HG02571 (cell line): ENCODE measurements at regions not wholly inside any gene's neighbourhood (a gene's known extent, or its start where the extent isn't known, plus 50 kb on each side); places are given as distances from the start of the nearest gene placed in this dataset.

Experiments
- ATAC-seq: cut with Tn5 transposase; IDR thresholded peaks from one replicate; pipeline ENCODE4 v1.9.1; 2021; ENCODE audit warnings: mild to moderate bottlenecking, moderate library complexity; ENCODE audit not compliant: unreplicated experiment

- no peak for ATAC-seq
These were observed 111.2 kb downstream of the LRRC70 start for GRCh38 chr5:62689599-62690368.

DNA sequence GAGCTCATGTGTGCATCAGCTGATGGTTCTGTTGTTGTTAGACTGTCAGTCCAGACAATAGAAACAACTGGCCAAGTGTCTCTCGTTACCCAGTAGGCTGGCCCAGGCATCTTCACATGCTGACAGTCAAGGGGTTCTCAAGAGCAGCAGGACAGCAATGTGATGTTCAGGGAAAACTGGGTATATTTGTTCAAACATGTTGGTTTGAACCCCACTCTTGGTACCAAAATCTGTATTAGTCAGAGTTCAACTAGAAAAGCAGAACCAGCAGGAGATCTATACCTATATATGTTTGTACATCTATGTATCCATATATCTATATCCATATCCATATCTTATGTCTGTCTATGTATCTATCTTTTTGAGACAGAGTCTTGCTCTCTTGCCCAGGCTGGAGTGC lies 108.1 kb downstream of the LRRC70 start:
- ATAC-seq, result no peak

DNA sequence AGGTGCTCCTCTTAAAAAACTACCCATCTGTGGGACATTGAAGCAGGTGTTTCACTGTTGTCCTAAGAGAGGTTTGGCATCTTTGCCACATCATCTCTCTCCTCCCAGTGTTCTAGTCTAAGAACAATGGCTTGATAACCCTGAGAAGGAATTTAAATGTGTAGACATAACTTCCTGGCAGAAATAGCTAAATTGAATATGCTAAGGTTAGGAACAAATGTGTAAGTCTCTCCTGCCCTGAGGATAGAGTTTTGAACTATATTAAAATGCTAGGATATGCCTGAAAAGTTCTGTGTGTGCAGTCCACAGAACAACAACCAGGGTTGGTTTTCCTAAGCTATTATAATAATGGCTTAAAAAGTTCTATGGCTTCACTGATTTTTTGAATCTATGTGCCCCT lies 106.6 kb downstream of the LRRC70 start:
- ATAC-seq, result no peak

GRCh38 chr5:62684310-62684709 lies 105.7 kb downstream of the LRRC70 start:
- no peak for ATAC-seq

DNA sequence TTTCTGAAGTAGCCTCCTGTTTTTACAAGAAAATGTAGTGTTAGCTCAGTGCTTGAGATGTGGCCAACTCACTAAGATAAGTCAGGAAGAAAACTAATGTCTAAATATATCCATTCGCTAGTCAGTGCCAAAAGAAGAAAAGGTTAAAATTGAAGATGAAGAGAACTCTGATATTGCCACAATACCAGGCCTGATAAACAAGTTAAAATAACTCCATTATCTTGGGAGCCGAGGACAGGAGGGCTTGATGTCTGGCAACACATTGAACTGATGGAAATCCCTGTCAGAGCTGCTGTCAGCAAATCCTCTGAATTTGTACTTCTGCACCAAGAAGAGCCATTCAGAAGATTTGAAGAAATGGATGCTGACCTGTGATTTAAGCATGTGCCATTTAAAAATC lies 103.4 kb downstream of the LRRC70 start:
- no peak for ATAC-seq

DNA sequence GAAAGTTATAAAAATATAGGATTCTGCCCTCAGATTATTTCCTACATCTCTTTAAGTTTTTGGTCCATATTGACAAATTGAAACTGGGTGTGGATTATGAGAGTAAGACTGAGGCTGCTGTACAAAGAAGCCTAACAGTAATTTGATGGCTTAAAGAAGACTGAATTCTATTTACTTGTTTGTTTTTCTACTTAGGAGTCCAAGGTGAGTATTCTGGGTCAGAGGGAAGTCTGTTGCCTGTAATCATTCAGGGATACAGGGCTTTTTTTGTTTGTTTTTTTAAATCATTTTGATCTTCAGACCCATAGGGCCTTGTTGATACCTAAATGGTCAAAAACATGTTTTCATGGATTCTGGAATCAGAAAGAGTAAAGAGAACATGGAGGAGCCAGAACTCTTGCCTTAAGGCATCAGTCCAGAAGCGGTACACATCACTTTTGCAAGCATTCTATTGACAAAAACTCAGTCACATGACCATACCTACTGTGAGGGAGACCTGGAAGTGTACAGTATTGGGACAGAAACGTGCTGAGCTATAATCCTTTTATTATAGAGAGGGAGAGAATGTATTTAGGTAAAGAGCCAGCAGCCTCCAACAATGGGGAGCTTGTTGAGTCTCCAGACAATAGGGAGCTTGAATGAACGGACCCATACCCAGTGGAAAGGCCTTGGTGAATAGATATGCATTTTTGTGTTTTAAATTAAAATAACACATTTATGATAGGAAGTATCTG lies 102.7 kb downstream of the LRRC70 start:
- ATAC-seq, result no peak

DNA sequence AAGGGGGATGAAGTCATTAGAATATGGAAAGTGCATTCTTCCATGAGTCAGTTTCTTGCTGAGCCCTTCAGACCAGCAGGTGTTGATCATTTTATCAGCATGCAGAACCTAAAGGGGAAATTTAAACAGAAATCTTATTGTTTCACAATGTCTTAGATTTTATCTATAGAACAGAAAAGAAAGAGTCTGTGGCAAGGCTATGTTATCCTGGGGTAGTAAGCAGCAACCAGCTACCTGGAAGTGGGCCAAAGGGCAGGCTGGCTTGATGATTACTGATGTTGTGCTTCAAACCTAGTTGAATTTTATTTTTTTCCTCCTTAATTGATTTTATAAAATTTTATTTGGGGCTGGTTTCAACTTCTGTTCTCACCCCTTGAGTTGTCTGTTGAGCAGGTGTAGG lies 101.5 kb downstream of the LRRC70 start:
- no peak for ATAC-seq
